ENCODE measurements at regions not wholly inside any gene's neighbourhood (a gene's known extent, or its start where the extent isn't known, plus 50 kb on each side); places are given as distances from the start of the nearest gene placed in this dataset.

GRCh38 chr3:148641722-148642121 is 56.0 kb upstream of the AGTR1 start (continued):
- no peak for TF ChIP-seq HDAC6 (IDR thresholded peaks at IDR 0.05; ENCODE audit: unreplicated experiment)
- no peak for TF ChIP-seq BRCA1 (IDR thresholded peaks at IDR 0.05; ENCODE audit: low read depth, low read length)
- TF ChIP-seq SMAD5 (IDR thresholded peaks at IDR 0.05; ENCODE audit: low read depth) = no peak
- no peak for TF ChIP-seq REST (IDR thresholded peaks at IDR 0.05; ENCODE audit: low read depth, low read length)
- TF ChIP-seq CREM (IDR thresholded peaks at IDR 0.05; ENCODE audit: low read depth) = no peak
- no peak for TF ChIP-seq PML (IDR thresholded peaks at IDR 0.05; ENCODE audit: low read length)
- no peak for TF ChIP-seq PAX8 (IDR thresholded peaks at IDR 0.05)
- TF ChIP-seq EGR1 (IDR thresholded peaks at IDR 0.05; ENCODE audit: borderline replicate concordance in 1 of 2, low read depth in 2 of 2, low read length in 2 of 2) = no peak
- TF ChIP-seq MEF2B (IDR thresholded peaks at IDR 0.05; ENCODE audit: partially characterized antibody, poor library complexity, severe bottlenecking) = no peak
- TF ChIP-seq TARDBP (IDR thresholded peaks at IDR 0.05; ENCODE audit: borderline replicate concordance) = no peak
- TF ChIP-seq JUND (IDR thresholded peaks at IDR 0.05; ENCODE audit: low read depth, low read length) = no peak

GRCh38 chr3:148642214-148642613 is 55.5 kb upstream of the AGTR1 start:
- H3K27ac ChIP-seq (ENCODE audit: control insufficient read depth, insufficient read depth) = no peak overlapping the region
- no peaks in the 10 kb centered on the region for H4K20me1 ChIP-seq (ENCODE audit: control insufficient read depth, insufficient read depth)
- CTCF ChIA-PET = no interaction called here
- no peak overlapping the region for H3K4me3 ChIP-seq
- RAD21 ChIA-PET (ENCODE audit: unreplicated experiment) = no interaction called here
- no peak overlapping the region for H3K4me2 ChIP-seq (ENCODE audit: control insufficient read depth, insufficient read depth)
- H3K4me1 ChIP-seq (ENCODE audit: control insufficient read depth, insufficient read depth, low read length) = no peaks in the 10 kb centered on the region
- in situ Hi-C loops (cut with MboI) = no loop called here
- no peaks in the 10 kb centered on the region for H3K79me2 ChIP-seq (ENCODE audit: control insufficient read depth, insufficient read depth, low read length)
- no peak for FAIRE-seq
- ATAC-seq = no peak
- no peaks in the 10 kb centered on the region for H3K27me3 ChIP-seq (replicated peaks in 1 of 2; ENCODE audit: control insufficient read depth in 2 of 2, insufficient read depth in 2 of 2, low read length in 1 of 2)
- no peak overlapping the region for H2AFZ ChIP-seq (ENCODE audit: control insufficient read depth, low read depth, low read length)
- no peaks in the 10 kb centered on the region for H3K9me3 ChIP-seq (replicated peaks; ENCODE audit: control insufficient read depth, insufficient read depth, low read length)
- intact Hi-C loops (cut with micrococcal nuclease; ENCODE audit: unreplicated experiment) = no loop called here
- SMC1A ChIA-PET (ENCODE audit: uncharacterized antibody, unreplicated experiment) = no interaction called here
- no peak for DNase-seq (ENCODE audit: low read depth, low spot score)
- BruUV-seq (replicated peaks) = no TSS peak
- POLR2A ChIA-PET = no interaction called here
- H3K36me3 ChIP-seq (ENCODE audit: control insufficient read depth in 2 of 2, insufficient read depth in 2 of 2, low read length in 1 of 2) = no peaks in the 10 kb centered on the region
- no peak overlapping the region for H3K9ac ChIP-seq (ENCODE audit: control insufficient read depth, insufficient read depth, low read length)
- TF ChIP-seq CBX3 (IDR thresholded peaks at IDR 0.05; ENCODE audit: borderline replicate concordance, low read depth) (no peak), RUNX3 (IDR thresholded peaks at IDR 0.05; ENCODE audit: low read length) (no peak), SREBF2 (IDR thresholded peaks at IDR 0.05; ENCODE audit: low read length) (no peak), E4F1 (IDR thresholded peaks at IDR 0.05; ENCODE audit: borderline replicate concordance, partially characterized antibody) (no peak), PAX5 (IDR thresholded peaks at IDR 0.05; ENCODE audit: borderline replicate concordance, low read depth, low read length) (no peak), CBX5 (IDR thresholded peaks at IDR 0.05; ENCODE audit: low read depth) (no peak), TARDBP (IDR thresholded peaks at IDR 0.05; ENCODE audit: borderline replicate concordance) (no peak), POLR2AphosphoS2 (IDR thresholded peaks at IDR 0.05; ENCODE audit: low read depth, low read length) (no peak), ZZZ3 (IDR thresholded peaks at IDR 0.05; ENCODE audit: control insufficient read depth, insufficient read length, low read depth) (no peak), BHLHE40 (IDR thresholded peaks at IDR 0.05; ENCODE audit: borderline replicate concordance in 1 of 2, low read depth in 2 of 2, low read length in 1 of 2) (no peak)
